ENCODE measurements at regions not wholly inside any gene's neighbourhood (a gene's known extent, or its start where the extent isn't known, plus 50 kb on each side); places are given as distances from the start of the nearest gene placed in this dataset.

DNA sequence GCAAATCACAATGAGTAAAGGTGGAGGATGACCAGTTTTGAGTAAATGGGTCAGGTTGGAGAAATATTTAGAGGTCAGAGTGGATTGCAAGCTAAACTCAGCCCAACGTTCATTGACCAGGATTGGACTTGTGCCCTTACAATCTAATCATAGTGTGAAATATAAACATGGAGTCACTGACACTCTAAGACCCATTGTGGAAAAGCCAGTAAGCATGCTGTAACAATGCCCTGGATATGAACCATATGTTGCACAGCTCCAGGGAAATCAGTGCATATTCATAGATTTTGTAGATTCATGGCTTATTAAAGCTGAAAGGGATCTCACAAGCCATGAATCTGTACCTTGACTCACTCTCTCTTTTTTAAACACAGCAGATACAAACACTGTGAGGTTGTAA is 660.2 kb upstream of the LMCD1 start:
- POLR2A ChIA-PET (ENCODE audit: unreplicated experiment): no interaction called here
- CTCF ChIA-PET: interaction anchor here (0.6 kb wide), 1 partner anchor 11 kb away, joined by 3 read pairs; no protein-coding TSS in a partner anchor
- Histone ChIP-seq H3K18ac (ENCODE audit: low read depth, low read length) (no peak overlapping the region), H2BK120ac (ENCODE audit: low read depth, low read length) (no peak overlapping the region), H3K14ac (replicated peaks; ENCODE audit: low read depth, low read length) (no peak overlapping the region), H2AFZ (replicated peaks; ENCODE audit: low read length, poor library complexity) (no peak overlapping the region), H3K27me3 (ENCODE audit: control insufficient read depth, insufficient read depth, low read length) (no peaks in the 10 kb centered on the region), H3K56ac (ENCODE audit: extremely low read depth, insufficient read depth, low read length) (no peak overlapping the region), H3K36me3 (ENCODE audit: control insufficient read depth, insufficient read depth, low read length) (no peaks in the 10 kb centered on the region), H3K23ac (ENCODE audit: low read depth, low read length) (no peak overlapping the region), H3K9ac (ENCODE audit: low read depth, low read length) (no peak overlapping the region), H2BK15ac (ENCODE audit: low read depth, low read length) (no peak overlapping the region), H3K4ac (ENCODE audit: low read depth, low read length) (no peak overlapping the region), H2AK9ac (replicated peaks; ENCODE audit: low read depth, low read length, poor library complexity) (no peak overlapping the region), H3K9me3 (ENCODE audit: control insufficient read depth, insufficient read depth, low read length) (0 out of 2 replicates have a peak, but pooled peaks cover 4% of the 10 kb centered on the region), H3K27ac (ENCODE audit: insufficient read depth, low read length) (no peak overlapping the region), H2BK20ac (ENCODE audit: low read depth, low read length) (no peak overlapping the region), H3K79me1 (ENCODE audit: low read depth in 1 of 2, low read length in 2 of 2) (no peaks in the 10 kb centered on the region), H3K4me1 (ENCODE audit: control insufficient read depth, insufficient read depth, low read length) (no peaks in the 10 kb centered on the region), H2AK5ac (ENCODE audit: low read depth, low read length) (no peak overlapping the region), H4K20me1 (ENCODE audit: insufficient read depth, low read length) (no peaks in the 10 kb centered on the region), H4K91ac (ENCODE audit: insufficient read depth, low read depth, low read length) (no peak overlapping the region), H3K4me3 (ENCODE audit: insufficient read depth, low read depth, low read length) (no peak overlapping the region), H4K8ac (ENCODE audit: low read depth in 2 of 2, low read length in 2 of 2) (no peak overlapping the region), H3K9me1 (ENCODE audit: insufficient read depth, low read length) (no peaks in the 10 kb centered on the region), H4K5ac (ENCODE audit: low read depth, low read length) (no peak overlapping the region), H3K4me2 (ENCODE audit: low read depth, low read length) (no peak overlapping the region), H2BK5ac (ENCODE audit: low read depth, low read length, poor library complexity, severe bottlenecking) (no peak overlapping the region)
- DNase-seq (no peak), ATAC-seq (ENCODE audit: low read depth) (no peak)
- no CpG with 5 or more reads among the region's 1 CpG for WGBS, 2 experiments (ENCODE audit: extremely low coverage in 2 of 2, insufficient read length in 1 of 2)
- intact Hi-C loops (cut with micrococcal nuclease) (no loop called here), dilution Hi-C loops (cut with HindIII; ENCODE audit: low sequenced_read_pairs, unreplicated experiment) (no loop called here), in situ Hi-C loops (cut with MboI; ENCODE audit: low sequenced_read_pairs) (no loop called here)
- no peak for TF ChIP-seq BHLHE40 (IDR thresholded peaks at IDR 0.05; ENCODE audit: low read depth, low read length)
- TF ChIP-seq MAZ (IDR thresholded peaks at IDR 0.05; ENCODE audit: borderline replicate concordance, low read depth, low read length): no peak
- TF ChIP-seq CTCF (conservative IDR thresholded peaks at IDR 0.05; ENCODE audit: low read depth, low read length): no peak
- no peak for TF ChIP-seq ELK1 (IDR thresholded peaks at IDR 0.05; ENCODE audit: borderline replicate concordance, low read depth, low read length)
- no peak for TF ChIP-seq MXI1 (IDR thresholded peaks at IDR 0.05; ENCODE audit: borderline replicate concordance, low read depth, low read length)
- TF ChIP-seq, protein P1, sequence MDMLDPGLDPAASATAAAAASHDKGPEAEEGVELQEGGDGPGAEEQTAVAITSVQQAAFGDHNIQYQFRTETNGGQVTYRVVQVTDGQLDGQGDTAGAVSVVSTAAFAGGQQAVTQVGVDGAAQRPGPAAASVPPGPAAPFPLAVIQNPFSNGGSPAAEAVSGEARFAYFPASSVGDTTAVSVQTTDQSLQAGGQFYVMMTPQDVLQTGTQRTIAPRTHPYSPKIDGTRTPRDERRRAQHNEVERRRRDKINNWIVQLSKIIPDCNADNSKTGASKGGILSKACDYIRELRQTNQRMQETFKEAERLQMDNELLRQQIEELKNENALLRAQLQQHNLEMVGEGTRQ (IDR thresholded peaks at IDR 0.05; ENCODE audit: low read depth, low read length): no peak
- TF ChIP-seq CEBPB (IDR thresholded peaks at IDR 0.05; ENCODE audit: low read depth, low read length): no peak
- BruUV-seq (replicated peaks): no TSS peak

All from IMR-90 (cell line).